Glomerular visceral epithelial cell (primary cell): ENCODE measurements at regions not wholly inside any gene's neighbourhood (a gene's known extent, or its start where the extent isn't known, plus 50 kb on each side); places are given as distances from the start of the nearest gene placed in this dataset.
"Not testable (repeated sequence)": the region's sequence is repeated elsewhere in the genome, so short reads cannot be mapped to it uniquely, and the experiment has no call there.

Experiments used
- DNase-seq: peaks from one replicate; pipeline ENCODE4 v3.0.0-alpha.2; 2016; ENCODE audit errors: extremely low spot score

GRCh38 chr4:110848787-110849186 lies 225.9 kb upstream of the PITX2 start:
- no peak for DNase-seq

GRCh38 chr4:110849461-110849860 lies 226.6 kb upstream of the PITX2 start:
- DNase-seq = no peak

- DNase-seq = no peak
Measured at GRCh38 chr4:110850461-110851442, 227.9 kb upstream of the PITX2 start.

- no peak for DNase-seq
Measured at GRCh38 chr4:110851989-110852388, 229.1 kb upstream of the PITX2 start.

GRCh38 chr4:110852793-110853192 lies 229.9 kb upstream of the PITX2 start:
- no peak for DNase-seq

- DNase-seq = no peak
Measured at GRCh38 chr4:110853242-110853641, 230.4 kb upstream of the PITX2 start.

GRCh38 chr4:110854021-110854678 lies 231.3 kb upstream of the PITX2 start:
- peak; percentile 78 for DNase-seq

GRCh38 chr4:110860125-110860524 lies 237.2 kb upstream of the PITX2 start:
- DNase-seq = no peak

- DNase-seq = no peak
Measured at GRCh38 chr4:110860901-110861300, 238.0 kb upstream of the PITX2 start.

GRCh38 chr4:110865611-110866259 lies 242.9 kb upstream of the PITX2 start:
- peak; percentile 72 for DNase-seq

GRCh38 chr4:110867251-110867960 lies 244.5 kb upstream of the PITX2 start:
- no peak for DNase-seq

- DNase-seq = no peak
Measured at GRCh38 chr4:110867981-110868720, 245.3 kb upstream of the PITX2 start.

- DNase-seq = peak; percentile 17
Measured at GRCh38 chr4:110869114-110869513, 246.2 kb upstream of the PITX2 start.

- DNase-seq = no peak
Measured at GRCh38 chr4:110869862-110870572, 247.1 kb upstream of the PITX2 start.

- DNase-seq = not testable (repeated sequence)
Measured at GRCh38 chr4:110876214-110876613, 253.3 kb upstream of the PITX2 start.

- DNase-seq = no peak
Measured at GRCh38 chr4:110876866-110877265, 254.0 kb upstream of the PITX2 start.

- DNase-seq = no peak
Measured at GRCh38 chr4:110877778-110878370, 255.0 kb upstream of the PITX2 start.

GRCh38 chr4:110878413-110878812 lies 255.5 kb upstream of the PITX2 start:
- peak; percentile 43 for DNase-seq

- no peak for DNase-seq
Measured at GRCh38 chr4:110878956-110879355, 256.1 kb upstream of the PITX2 start.

- DNase-seq = no peak
Measured at GRCh38 chr4:110886270-110886669, 263.4 kb upstream of the PITX2 start.
